ENCODE measurements at regions not wholly inside any gene's neighbourhood (a gene's known extent, or its start where the extent isn't known, plus 50 kb on each side); places are given as distances from the start of the nearest gene placed in this dataset.

- DNase-seq, result no peak
Measured at GRCh38 chr17:33652731-33653398, 359.8 kb upstream of the ASIC2 start.

GRCh38 chr17:33653399-33653788 lies 360.3 kb upstream of the ASIC2 start:
- no peak for DNase-seq

GRCh38 chr17:33657181-33657580 lies 364.1 kb upstream of the ASIC2 start:
- DNase-seq, result no peak

GRCh38 chr17:33661975-33662374 lies 368.9 kb upstream of the ASIC2 start:
- DNase-seq, result no peak

- no peak for DNase-seq
Measured at GRCh38 chr17:33664116-33664840, 371.2 kb upstream of the ASIC2 start.

GRCh38 chr17:33667052-33667509 lies 374.0 kb upstream of the ASIC2 start:
- DNase-seq, result no peak

GRCh38 chr17:33667671-33668070 lies 374.6 kb upstream of the ASIC2 start:
- DNase-seq, result no peak

GRCh38 chr17:33668516-33668915 lies 375.4 kb upstream of the ASIC2 start:
- DNase-seq, result no peak

- DNase-seq, result no peak
Measured at GRCh38 chr17:33671491-33671890, 378.4 kb upstream of the ASIC2 start.

GRCh38 chr17:33674685-33675084 lies 381.6 kb upstream of the ASIC2 start:
- peak; percentile 21 for DNase-seq

GRCh38 chr17:33676444-33676843 lies 383.3 kb upstream of the ASIC2 start:
- DNase-seq, result no peak

- no peak for DNase-seq
Measured at GRCh38 chr17:33679595-33679994, 386.5 kb upstream of the ASIC2 start.

- DNase-seq, result no peak
Measured at GRCh38 chr17:33680472-33680871, 387.4 kb upstream of the ASIC2 start.

GRCh38 chr17:33682599-33682998 lies 389.5 kb upstream of the ASIC2 start:
- no peak for DNase-seq

GRCh38 chr17:33684735-33685134 lies 391.6 kb upstream of the ASIC2 start:
- peak; percentile 13 for DNase-seq

GRCh38 chr17:33686171-33686570 lies 393.1 kb upstream of the ASIC2 start:
- DNase-seq, result no peak

- no peak for DNase-seq
Measured at GRCh38 chr17:33687831-33688230, 394.7 kb upstream of the ASIC2 start.

GRCh38 chr17:33688771-33689170 lies 395.7 kb upstream of the ASIC2 start:
- DNase-seq, result no peak

GRCh38 chr17:33689725-33690124 lies 396.6 kb upstream of the ASIC2 start:
- DNase-seq, result no peak

- DNase-seq, result no peak
Measured at GRCh38 chr17:33695431-33695830, 402.3 kb upstream of the ASIC2 start.

- no peak for DNase-seq
Measured at GRCh38 chr17:33696102-33696501, 403.0 kb upstream of the ASIC2 start.

GRCh38 chr17:33697557-33697956 lies 404.5 kb upstream of the ASIC2 start:
- DNase-seq, result no peak

GRCh38 chr17:33701910-33702309 lies 408.8 kb upstream of the ASIC2 start:
- no peak for DNase-seq

- DNase-seq, result no peak
Measured at GRCh38 chr17:33704856-33705255, 411.8 kb upstream of the ASIC2 start.

- DNase-seq, result no peak
Measured at GRCh38 chr17:33709881-33710280, 416.8 kb upstream of the ASIC2 start.

Data from DMS153 (cell line).